SK-N-SH (cell line): ENCODE measurements at regions not wholly inside any gene's neighbourhood (a gene's known extent, or its start where the extent isn't known, plus 50 kb on each side); places are given as distances from the start of the nearest gene placed in this dataset.

Experiments used
- CTCF ChIA-PET: fragments of 300-600, 350-600 bp; formaldehyde crosslinking; extraction: SDS; loops from one replicate; lab custom pipeline; 2021; lab: Yijun Ruan, JAX
- POLR2A ChIA-PET: fragments of 350-600 bp; sonication (Branson Sonifier 250); formaldehyde crosslinking; extraction: SDS; loops from one replicate; lab custom pipeline; 2020; ENCODE audit warnings: antibody characterized with exemption, inconsistent platforms; lab: Yijun Ruan, JAX
- DNase-seq: peaks from one replicate; pipeline ENCODE4 v3.0.0; 2012
- H2AFZ ChIP-seq: fragments of 200-600 bp; sonication (generic); 2 replicates; pipeline ENCODE4 v1.8.1; 2016; ENCODE audit warnings: antibody characterized with exemption, mild to moderate bottlenecking, low read depth
- H3F3A ChIP-seq: fragments of 200-600 bp; sonication (generic); replicated peaks from 2 replicates; pipeline ENCODE3; 2016; ENCODE audit warnings: antibody characterized with exemption, mild to moderate bottlenecking; ENCODE audit not compliant: insufficient read depth
- H3K27ac ChIP-seq, 2 experiments: fragments of 200-500 bp in 1 of 2; fragments of 200-600 bp in 1 of 2; sonication (Bioruptor generic) in 1 of 2; sonication (generic), shearing (Covaris generic) in 1 of 2; 2 replicates each; pipeline versions ENCODE4 v1.5.1 to v1.6.1; 2014 to 2016; ENCODE audit warnings: low read depth in 2 of 2, inconsistent platforms in 1 of 2, low read length in 1 of 2, mild to moderate bottlenecking in 1 of 2, mixed read lengths in 1 of 2
- H3K27me3 ChIP-seq: fragments of 200-600 bp; sonication (generic), shearing (Covaris generic); 2 replicates; pipeline ENCODE4 v1.6.1; 2016; ENCODE audit warnings: mixed run types; ENCODE audit not compliant: insufficient read depth
- H3K36me3 ChIP-seq, 2 experiments: fragments of 200-500 bp in 1 of 2; fragments of 200-600 bp in 1 of 2; sonication (Bioruptor generic) in 1 of 2; sonication (generic) in 1 of 2; replicated peaks in 1 of 2; 2 replicates each; pipeline versions ENCODE3 to v1.5.1; 2014 to 2016; ENCODE audit warnings: low read length in 1 of 2, mild to moderate bottlenecking in 1 of 2; ENCODE audit not compliant: insufficient read depth in 2 of 2, control insufficient read depth in 1 of 2
- H3K4me1 ChIP-seq, 2 experiments: fragments of 200-500 bp in 1 of 2; fragments of 200-600 bp in 1 of 2; sonication (Bioruptor generic) in 1 of 2; sonication (generic), shearing (Covaris generic) in 1 of 2; 2 replicates each; pipeline versions ENCODE4 v1.5.1 to v1.6.1; 2014 to 2016; ENCODE audit warnings: low read depth in 1 of 2, low read length in 1 of 2, mixed run types in 1 of 2; ENCODE audit not compliant: insufficient read depth in 2 of 2, control insufficient read depth in 1 of 2
- H3K4me2 ChIP-seq: fragments of 200-600 bp; sonication (generic), shearing (Covaris generic); 2 replicates; pipeline ENCODE4 v1.6.1; 2017; ENCODE audit warnings: mixed run types
- H3K4me3 ChIP-seq, 2 experiments: fragments of 200-500 bp in 1 of 2; fragments of 200-600 bp in 1 of 2; sonication (Bioruptor generic) in 1 of 2; sonication (generic), shearing (Covaris generic) in 1 of 2; 2 replicates each; pipeline versions ENCODE4 v1.5.1 to v1.8.1; 2014 to 2016; ENCODE audit warnings: low read depth in 2 of 2, inconsistent platforms in 1 of 2, low read length in 1 of 2, mild to moderate bottlenecking in 1 of 2, mixed read lengths in 1 of 2, moderate library complexity in 1 of 2
- H3K79me2 ChIP-seq: fragments of 200-600 bp; sonication (generic); 2 replicates; pipeline ENCODE4 v1.8.1; 2017; ENCODE audit warnings: mild to moderate bottlenecking; ENCODE audit not compliant: insufficient read depth
- H3K9ac ChIP-seq: fragments of 200-600 bp; sonication (generic); 2 replicates; pipeline ENCODE4 v1.6.1; 2017; ENCODE audit warnings: mixed run types
- H3K9me2 ChIP-seq: fragments of 200-600 bp; sonication (generic); 2 replicates; pipeline ENCODE4 v1.6.1; 2017; ENCODE audit warnings: mixed run types
- H3K9me3 ChIP-seq: fragments of 200-600 bp; sonication (generic); 2 replicates; pipeline ENCODE4 v1.6.1; 2017; ENCODE audit warnings: mixed run types, mild to moderate bottlenecking, moderate library complexity
- H4K20me1 ChIP-seq: fragments of 200-600 bp; sonication (generic); 2 replicates; pipeline ENCODE4 v1.6.1; 2017; ENCODE audit warnings: mild to moderate bottlenecking, mixed run types; ENCODE audit not compliant: insufficient read depth
- CHD2 ChIP-seq: fragments of 150-350 bp; IDR thresholded peaks from 2 replicates; pipeline ENCODE4 v1.6.1; 2018; ENCODE audit warnings: low read length; ENCODE audit not compliant: partially characterized antibody
- ELF1 ChIP-seq: IDR thresholded peaks from 2 replicates; pipeline ENCODE4 v1.4.0; 2012
- EP300 ChIP-seq, 2 experiments: IDR thresholded peaks; 2 replicates each; pipeline versions ENCODE4 v1.4.0 to v1.6.1; 2012; ENCODE audit warnings: borderline replicate concordance in 1 of 2, low read depth in 1 of 2, low read length in 1 of 2
- GATA2 ChIP-seq: sonication (generic); formaldehyde crosslinking; IDR thresholded peaks from 2 replicates; pipeline ENCODE4 v1.5.0; 2020; ENCODE audit warnings: mild to moderate bottlenecking, missing genetic modification reagents
- JUND ChIP-seq: IDR thresholded peaks from 2 replicates; pipeline ENCODE4 v1.4.0; 2012
- MXI1 ChIP-seq: IDR thresholded peaks from 2 replicates; pipeline ENCODE4 v1.6.1; 2012; ENCODE audit warnings: mild to moderate bottlenecking, low read depth, low read length, improper control_type of control experiment
- NFIC ChIP-seq: IDR thresholded peaks from 2 replicates; pipeline ENCODE4 v1.4.0; 2012; ENCODE audit warnings: borderline replicate concordance
- NRF1 ChIP-seq: IDR thresholded peaks from 2 replicates; pipeline ENCODE4 v1.6.1; 2012; ENCODE audit warnings: low read depth, mild to moderate bottlenecking, low read length
- POLR2AphosphoS5 ChIP-seq: IDR thresholded peaks from 2 replicates; pipeline ENCODE4 v1.6.1; 2012; ENCODE audit warnings: low read depth, low read length
- RCOR1 ChIP-seq: fragments of 150-350 bp; IDR thresholded peaks from 2 replicates; pipeline ENCODE4 v1.6.1; 2017; ENCODE audit warnings: antibody characterized with exemption, low read length
- RFX5 ChIP-seq: IDR thresholded peaks from 2 replicates; pipeline ENCODE4 v1.6.1; 2012; ENCODE audit warnings: mild to moderate bottlenecking, improper control_type of control experiment, low read length
- RXRA ChIP-seq: IDR thresholded peaks from 2 replicates; pipeline ENCODE4 v1.4.0; 2012; ENCODE audit warnings: low read depth, mild to moderate bottlenecking, borderline replicate concordance
- SIN3A ChIP-seq: IDR thresholded peaks from 2 replicates; pipeline ENCODE4 v1.6.1; 2012; ENCODE audit warnings: low read depth, mild to moderate bottlenecking, low read length, moderate library complexity, borderline replicate concordance
- TAF1 ChIP-seq: IDR thresholded peaks from 2 replicates; pipeline ENCODE4 v1.6.1; 2012; ENCODE audit warnings: low read depth, mild to moderate bottlenecking, low read length, moderate library complexity, borderline replicate concordance
- TCF12 ChIP-seq: IDR thresholded peaks from 2 replicates; pipeline ENCODE4 v1.4.0; 2012
- TEAD4 ChIP-seq: IDR thresholded peaks from 2 replicates; pipeline ENCODE4 v1.4.0; 2012; ENCODE audit warnings: mild to moderate bottlenecking, borderline replicate concordance; ENCODE audit not compliant: insufficient read depth
- WGBS: methylation state at CpG from one replicate; pipeline ENCODE4 v1.1.6; 2017; ENCODE audit warnings: low lambda C conversion rate; 5-methylcytosine and 5-hydroxymethylcytosine counted together
- TF ChIP-seq, protein P1 (sequence below): IDR thresholded peaks from 2 replicates; pipeline ENCODE4 v1.4.0; 2012; ENCODE audit warnings: low read depth, borderline replicate concordance
- TF ChIP-seq, protein P2 (sequence below): fragments of 200-600 bp; sonication (generic); IDR thresholded peaks from 2 replicates; pipeline ENCODE4 v1.6.1; 2017; ENCODE audit warnings: antibody characterized with exemption, mild to moderate bottlenecking, moderate library complexity
- TF ChIP-seq, protein P3 (sequence below): IDR thresholded peaks from 2 replicates; pipeline ENCODE4 v1.4.0; 2012; ENCODE audit warnings: low read depth
- TF ChIP-seq, protein P4 (sequence below): IDR thresholded peaks from 2 replicates; pipeline ENCODE4 v1.6.1; 2012; ENCODE audit warnings: mild to moderate bottlenecking, low read depth, low read length, moderate library complexity

DNA sequence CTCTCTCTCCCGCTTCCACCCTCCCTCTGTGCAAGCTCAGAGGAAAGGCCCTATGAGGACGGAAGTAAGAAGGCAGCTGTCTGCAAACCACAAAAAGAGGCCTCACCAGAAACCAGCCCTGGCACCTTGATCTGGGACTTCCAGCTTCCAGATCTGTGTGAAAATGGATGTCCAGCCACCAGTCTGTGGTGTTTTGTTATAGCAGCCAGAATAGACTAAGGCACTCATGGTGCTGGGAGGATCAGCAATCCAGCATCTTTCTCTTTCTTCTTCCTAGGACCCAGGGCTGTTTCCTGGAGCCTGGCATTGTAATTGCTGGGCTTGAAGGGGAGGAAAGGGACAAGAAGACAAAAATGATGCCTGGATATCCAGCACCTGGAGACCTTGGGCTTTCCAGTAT, 122.5 kb downstream of the SOCS6 start:
- H3K4me3 ChIP-seq, result no peak overlapping the region
- no peak overlapping the region for H3K4me2 ChIP-seq
- H4K20me1 ChIP-seq, result no peaks in the 10 kb centered on the region
- no peaks in the 10 kb centered on the region for H3K9me2 ChIP-seq
- TF ChIP-seq, protein P1, sequence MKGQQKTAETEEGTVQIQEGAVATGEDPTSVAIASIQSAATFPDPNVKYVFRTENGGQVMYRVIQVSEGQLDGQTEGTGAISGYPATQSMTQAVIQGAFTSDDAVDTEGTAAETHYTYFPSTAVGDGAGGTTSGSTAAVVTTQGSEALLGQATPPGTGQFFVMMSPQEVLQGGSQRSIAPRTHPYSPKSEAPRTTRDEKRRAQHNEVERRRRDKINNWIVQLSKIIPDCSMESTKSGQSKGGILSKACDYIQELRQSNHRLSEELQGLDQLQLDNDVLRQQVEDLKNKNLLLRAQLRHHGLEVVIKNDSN, result no peak
- TF ChIP-seq, protein P2, sequence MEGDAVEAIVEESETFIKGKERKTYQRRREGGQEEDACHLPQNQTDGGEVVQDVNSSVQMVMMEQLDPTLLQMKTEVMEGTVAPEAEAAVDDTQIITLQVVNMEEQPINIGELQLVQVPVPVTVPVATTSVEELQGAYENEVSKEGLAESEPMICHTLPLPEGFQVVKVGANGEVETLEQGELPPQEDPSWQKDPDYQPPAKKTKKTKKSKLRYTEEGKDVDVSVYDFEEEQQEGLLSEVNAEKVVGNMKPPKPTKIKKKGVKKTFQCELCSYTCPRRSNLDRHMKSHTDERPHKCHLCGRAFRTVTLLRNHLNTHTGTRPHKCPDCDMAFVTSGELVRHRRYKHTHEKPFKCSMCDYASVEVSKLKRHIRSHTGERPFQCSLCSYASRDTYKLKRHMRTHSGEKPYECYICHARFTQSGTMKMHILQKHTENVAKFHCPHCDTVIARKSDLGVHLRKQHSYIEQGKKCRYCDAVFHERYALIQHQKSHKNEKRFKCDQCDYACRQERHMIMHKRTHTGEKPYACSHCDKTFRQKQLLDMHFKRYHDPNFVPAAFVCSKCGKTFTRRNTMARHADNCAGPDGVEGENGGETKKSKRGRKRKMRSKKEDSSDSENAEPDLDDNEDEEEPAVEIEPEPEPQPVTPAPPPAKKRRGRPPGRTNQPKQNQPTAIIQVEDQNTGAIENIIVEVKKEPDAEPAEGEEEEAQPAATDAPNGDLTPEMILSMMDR, result no peak
- TF ChIP-seq MXI1, result no peak
- no peak for TF ChIP-seq NFIC
- no peak for TF ChIP-seq TAF1
- TF ChIP-seq, protein P3, sequence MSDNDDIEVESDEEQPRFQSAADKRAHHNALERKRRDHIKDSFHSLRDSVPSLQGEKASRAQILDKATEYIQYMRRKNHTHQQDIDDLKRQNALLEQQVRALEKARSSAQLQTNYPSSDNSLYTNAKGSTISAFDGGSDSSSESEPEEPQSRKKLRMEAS, result no peak
- no peak for TF ChIP-seq JUND
- no peak for TF ChIP-seq RXRA
- no peak for TF ChIP-seq GATA2
- TF ChIP-seq POLR2AphosphoS5, result no peak
- TF ChIP-seq TCF12, result no peak
- no peak for TF ChIP-seq NRF1
- no peak for TF ChIP-seq ELF1
- TF ChIP-seq RFX5, result no peak
- TF ChIP-seq, protein P4, sequence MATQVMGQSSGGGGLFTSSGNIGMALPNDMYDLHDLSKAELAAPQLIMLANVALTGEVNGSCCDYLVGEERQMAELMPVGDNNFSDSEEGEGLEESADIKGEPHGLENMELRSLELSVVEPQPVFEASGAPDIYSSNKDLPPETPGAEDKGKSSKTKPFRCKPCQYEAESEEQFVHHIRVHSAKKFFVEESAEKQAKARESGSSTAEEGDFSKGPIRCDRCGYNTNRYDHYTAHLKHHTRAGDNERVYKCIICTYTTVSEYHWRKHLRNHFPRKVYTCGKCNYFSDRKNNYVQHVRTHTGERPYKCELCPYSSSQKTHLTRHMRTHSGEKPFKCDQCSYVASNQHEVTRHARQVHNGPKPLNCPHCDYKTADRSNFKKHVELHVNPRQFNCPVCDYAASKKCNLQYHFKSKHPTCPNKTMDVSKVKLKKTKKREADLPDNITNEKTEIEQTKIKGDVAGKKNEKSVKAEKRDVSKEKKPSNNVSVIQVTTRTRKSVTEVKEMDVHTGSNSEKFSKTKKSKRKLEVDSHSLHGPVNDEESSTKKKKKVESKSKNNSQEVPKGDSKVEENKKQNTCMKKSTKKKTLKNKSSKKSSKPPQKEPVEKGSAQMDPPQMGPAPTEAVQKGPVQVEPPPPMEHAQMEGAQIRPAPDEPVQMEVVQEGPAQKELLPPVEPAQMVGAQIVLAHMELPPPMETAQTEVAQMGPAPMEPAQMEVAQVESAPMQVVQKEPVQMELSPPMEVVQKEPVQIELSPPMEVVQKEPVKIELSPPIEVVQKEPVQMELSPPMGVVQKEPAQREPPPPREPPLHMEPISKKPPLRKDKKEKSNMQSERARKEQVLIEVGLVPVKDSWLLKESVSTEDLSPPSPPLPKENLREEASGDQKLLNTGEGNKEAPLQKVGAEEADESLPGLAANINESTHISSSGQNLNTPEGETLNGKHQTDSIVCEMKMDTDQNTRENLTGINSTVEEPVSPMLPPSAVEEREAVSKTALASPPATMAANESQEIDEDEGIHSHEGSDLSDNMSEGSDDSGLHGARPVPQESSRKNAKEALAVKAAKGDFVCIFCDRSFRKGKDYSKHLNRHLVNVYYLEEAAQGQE, result no peak
- no peak for TF ChIP-seq SIN3A
- no peak for TF ChIP-seq EP300 (IDR thresholded peaks at IDR 0.05; ENCODE audit: borderline replicate concordance in 1 of 2, low read depth in 1 of 2, low read length in 1 of 2)
- no peak for TF ChIP-seq CHD2
- TF ChIP-seq RCOR1, result no peak
- no peak for TF ChIP-seq TEAD4
- no peaks in the 10 kb centered on the region for H3K27me3 ChIP-seq
- H3K36me3 ChIP-seq, result no peaks in the 10 kb centered on the region
- no peaks in the 10 kb centered on the region for H3K79me2 ChIP-seq
- H3K9me3 ChIP-seq, result no peaks in the 10 kb centered on the region
- H3K4me1 ChIP-seq, result peaks cover 0 to 12% of the 10 kb centered on the region in 2 experiments; a peak in 2 of 4 replicates
- 85% methylated on average over 2 of the region's 2 CpGs for WGBS
- H3K9ac ChIP-seq, result no peak overlapping the region
- no peak overlapping the region; a peak in 1 of 4 replicates for H3K27ac ChIP-seq
- ChIA-PET POLR2A (no interaction called here), CTCF (no interaction called here)
- H3F3A ChIP-seq, result no peaks in the 10 kb centered on the region
- DNase-seq, result no peak
- no peak overlapping the region for H2AFZ ChIP-seq
